ENCODE measurements at regions not wholly inside any gene's neighbourhood (a gene's known extent, or its start where the extent isn't known, plus 50 kb on each side); places are given as distances from the start of the nearest gene placed in this dataset.
"Not testable (repeated sequence)": the region's sequence is repeated elsewhere in the genome, so short reads cannot be mapped to it uniquely, and the experiment has no call there.

GRCh38 chr4:177802661-177803060, 360.4 kb upstream of the AGA start:
- TF ChIP-seq CTCF (IDR thresholded peaks at IDR 0.05), result no peak
- WGBS, 2 donors, result 92 to 95% methylated on average over 1 of the region's 1 CpG

DNA sequence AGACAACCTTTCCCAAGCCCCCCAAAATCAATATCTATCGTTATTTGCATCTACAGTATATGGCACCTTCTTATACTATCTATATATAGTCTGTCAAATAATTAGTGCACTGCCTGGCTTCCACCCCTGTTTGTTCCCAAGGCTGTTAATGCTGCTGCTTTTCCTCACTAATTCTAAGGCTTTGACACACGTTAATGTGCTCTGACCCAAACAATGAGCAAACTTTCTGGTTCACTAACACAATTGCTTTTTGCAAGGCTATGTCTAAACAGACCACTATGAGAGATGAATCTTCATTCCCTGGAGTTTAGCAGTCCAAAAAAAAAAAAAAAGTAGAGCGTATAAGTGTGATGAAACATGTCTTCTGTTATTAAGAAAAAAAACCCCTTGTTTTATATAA, 360.9 kb upstream of the AGA start:
- TF ChIP-seq CTCF (IDR thresholded peaks at IDR 0.05), result no peak
- Histone ChIP-seq H3K9me3 (no peaks in the 10 kb centered on the region), H3K27me3 (no peaks in the 10 kb centered on the region), H3K4me1 (no peaks in the 10 kb centered on the region), H3K4me3 (no peak overlapping the region), H3K27ac (no peak overlapping the region), H3K36me3 (no peaks in the 10 kb centered on the region)
- no peak for DNase-seq
- WGBS, 2 donors, result 68 to 85% methylated on average over 3 of the region's 3 CpGs
- no peak for ATAC-seq
- intact Hi-C loops (cut with DNase I), result no loop called here

More at GRCh38 chr4:177802661-177803060, 360.4 kb upstream of the AGA start:
- no peaks in the 10 kb centered on the region for H3K4me1 ChIP-seq
- intact Hi-C loops (cut with DNase I), result no loop called here
- H3K4me3 ChIP-seq, result no peak overlapping the region
- H3K36me3 ChIP-seq, result no peaks in the 10 kb centered on the region
- no peak for ATAC-seq
- H3K27me3 ChIP-seq, result no peaks in the 10 kb centered on the region
- DNase-seq, result no peak
- no peaks in the 10 kb centered on the region for H3K9me3 ChIP-seq
- no peak overlapping the region for H3K27ac ChIP-seq

DNA sequence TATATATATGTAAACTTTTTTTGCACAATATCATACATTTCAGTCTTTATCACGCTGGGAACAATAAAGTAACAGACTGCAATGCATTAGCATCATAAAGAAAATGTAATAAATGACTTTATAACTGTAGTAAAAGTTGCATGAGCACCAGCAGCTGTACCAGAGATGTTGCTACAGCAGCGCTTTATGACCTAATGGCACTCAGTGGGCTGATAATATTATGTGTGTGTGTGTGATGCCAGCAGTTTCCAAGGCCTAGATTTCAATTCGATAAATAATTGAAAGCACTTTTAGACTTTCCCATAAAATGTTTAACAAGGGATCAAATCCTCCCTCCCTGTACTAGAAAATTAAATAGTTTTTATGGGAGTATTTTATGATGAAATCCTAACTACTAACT, 367.6 kb upstream of the AGA start:
- intact Hi-C loops (cut with DNase I), result no loop called here
- H3K27ac ChIP-seq, result no peak overlapping the region
- no peak overlapping the region for H3K4me3 ChIP-seq
- no peak for TF ChIP-seq CTCF (IDR thresholded peaks at IDR 0.05)
- no peaks in the 10 kb centered on the region for H3K36me3 ChIP-seq
- DNase-seq, result no peak
- H3K4me1 ChIP-seq, result no peaks in the 10 kb centered on the region
- no peaks in the 10 kb centered on the region for H3K27me3 ChIP-seq
- 88 to 89% methylated on average over 3 of the region's 3 CpGs for WGBS, 2 donors
- ATAC-seq, result no peak
- peaks cover 0 to 2% (median 0%) of the 10 kb centered on the region in 11 donors for H3K9me3 ChIP-seq

DNA sequence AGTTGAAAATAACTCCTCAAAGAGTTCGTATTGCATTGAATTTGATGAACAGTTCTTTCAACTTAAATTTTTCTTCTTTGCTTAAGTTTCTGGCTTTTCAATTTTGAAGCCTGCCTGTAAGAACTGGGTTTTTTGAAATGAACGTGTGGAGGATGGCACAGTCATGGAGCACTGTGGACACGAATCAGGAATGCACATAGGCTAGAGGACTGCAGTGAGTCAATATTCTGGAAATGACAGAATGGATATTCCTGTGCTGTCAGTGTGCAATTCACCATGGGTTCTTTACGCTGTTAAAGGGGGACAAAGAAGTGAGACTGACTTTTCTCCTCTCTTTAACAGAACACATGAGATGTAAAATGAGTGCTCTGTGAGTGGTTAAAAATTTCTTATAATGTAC, 368.0 kb upstream of the AGA start:
- Histone ChIP-seq H3K9me3 (peaks cover 0 to 2% (median 0%) of the 10 kb centered on the region in 11 donors), H3K36me3 (no peaks in the 10 kb centered on the region), H3K4me3 (no peak overlapping the region), H3K4me1 (no peaks in the 10 kb centered on the region), H3K27me3 (no peaks in the 10 kb centered on the region), H3K27ac (no peak overlapping the region)
- intact Hi-C loops (cut with DNase I), result no loop called here
- no peak for DNase-seq
- WGBS, 2 donors, result 77 to 89% methylated on average over 4 of the region's 4 CpGs
- no peak for ATAC-seq
- no peak for TF ChIP-seq CTCF (IDR thresholded peaks at IDR 0.05)

- H3K27ac ChIP-seq; H3K36me3 ChIP-seq; H3K27me3 ChIP-seq; ATAC-seq; H3K4me3 ChIP-seq; DNase-seq; H3K4me1 ChIP-seq; intact Hi-C loops (cut with DNase I); H3K9me3 ChIP-seq: not testable (repeated sequence)
- 86 to 92% methylated on average over 4 of the region's 4 CpGs for WGBS, 2 donors
Observed at GRCh38 chr4:177818392-177818791, 376.2 kb upstream of the AGA start.
